ENCODE measurements at regions not wholly inside any gene's neighbourhood (a gene's known extent, or its start where the extent isn't known, plus 50 kb on each side); places are given as distances from the start of the nearest gene placed in this dataset.
A peak's percentile ranks its signal among the peaks of the same experiment; 100 is the strongest.

DNA sequence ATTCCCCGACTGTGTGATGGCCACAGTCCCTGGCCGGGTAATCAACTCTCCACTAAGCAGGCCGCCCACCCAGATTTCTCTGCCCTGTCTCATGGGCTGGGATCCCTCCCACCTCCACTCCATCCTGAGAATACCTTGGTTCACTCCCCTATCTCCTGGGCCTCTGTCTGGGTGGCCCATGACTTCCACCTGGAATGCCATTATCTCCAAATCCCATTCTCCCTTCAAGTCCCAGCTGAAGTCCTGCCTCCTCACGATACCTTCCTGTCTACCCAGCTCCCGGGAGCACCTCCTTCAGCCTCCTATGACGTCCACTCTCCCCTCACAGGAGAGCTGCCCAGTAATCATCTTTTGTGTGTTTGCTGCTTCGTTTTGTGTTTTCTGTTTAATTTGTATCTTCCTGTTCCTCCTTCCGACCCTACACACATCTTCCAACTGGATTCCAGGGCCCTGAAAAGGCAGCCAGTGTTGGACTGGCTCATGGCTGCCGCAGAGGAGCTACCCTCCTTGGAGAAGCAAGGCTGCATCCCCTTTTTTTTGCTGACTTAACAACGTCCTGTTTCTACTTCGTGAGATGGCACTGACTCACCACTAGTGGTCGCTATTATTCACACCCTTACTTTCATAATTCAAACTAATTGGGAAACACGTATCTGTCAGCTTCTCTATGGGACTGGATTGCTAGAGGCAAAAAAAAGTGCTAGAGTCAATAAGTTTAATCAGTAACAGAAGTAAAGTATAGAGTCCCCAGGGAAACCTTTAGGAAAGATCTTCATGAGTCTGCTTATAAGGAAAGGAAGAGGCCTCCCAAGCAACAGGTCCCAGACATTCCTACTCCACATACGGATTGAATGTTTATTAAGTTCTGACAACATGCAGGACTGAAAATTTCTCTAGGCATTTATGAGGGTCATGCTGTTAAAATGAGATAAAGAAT lies 171.9 kb upstream of the GATA6 start:
- TF ChIP-seq, protein P1, sequence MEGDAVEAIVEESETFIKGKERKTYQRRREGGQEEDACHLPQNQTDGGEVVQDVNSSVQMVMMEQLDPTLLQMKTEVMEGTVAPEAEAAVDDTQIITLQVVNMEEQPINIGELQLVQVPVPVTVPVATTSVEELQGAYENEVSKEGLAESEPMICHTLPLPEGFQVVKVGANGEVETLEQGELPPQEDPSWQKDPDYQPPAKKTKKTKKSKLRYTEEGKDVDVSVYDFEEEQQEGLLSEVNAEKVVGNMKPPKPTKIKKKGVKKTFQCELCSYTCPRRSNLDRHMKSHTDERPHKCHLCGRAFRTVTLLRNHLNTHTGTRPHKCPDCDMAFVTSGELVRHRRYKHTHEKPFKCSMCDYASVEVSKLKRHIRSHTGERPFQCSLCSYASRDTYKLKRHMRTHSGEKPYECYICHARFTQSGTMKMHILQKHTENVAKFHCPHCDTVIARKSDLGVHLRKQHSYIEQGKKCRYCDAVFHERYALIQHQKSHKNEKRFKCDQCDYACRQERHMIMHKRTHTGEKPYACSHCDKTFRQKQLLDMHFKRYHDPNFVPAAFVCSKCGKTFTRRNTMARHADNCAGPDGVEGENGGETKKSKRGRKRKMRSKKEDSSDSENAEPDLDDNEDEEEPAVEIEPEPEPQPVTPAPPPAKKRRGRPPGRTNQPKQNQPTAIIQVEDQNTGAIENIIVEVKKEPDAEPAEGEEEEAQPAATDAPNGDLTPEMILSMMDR (IDR thresholded peaks at IDR 0.05): peak; percentile 64 to 96 (median 94)
- peak in 1 of 3 donors; percentile 14 for TF ChIP-seq POLR2A (IDR thresholded peaks at IDR 0.05)
